ENCODE measurements at regions not wholly inside any gene's neighbourhood (a gene's known extent, or its start where the extent isn't known, plus 50 kb on each side); places are given as distances from the start of the nearest gene placed in this dataset.

- DNase-seq (ENCODE audit: low read depth in 2 of 2): no peak
These were observed 2137.1 kb upstream of the TENM3 start for GRCh38 chr4:180106122-180106521.

- DNase-seq (ENCODE audit: low read depth in 2 of 2): no peak
These were observed 2136.2 kb upstream of the TENM3 start for GRCh38 chr4:180106997-180107396.

- DNase-seq (ENCODE audit: low read depth in 2 of 2): no peak
These were observed 2126.4 kb upstream of the TENM3 start for GRCh38 chr4:180116840-180117239.

GRCh38 chr4:180120068-180120467 lies 2123.1 kb upstream of the TENM3 start:
- no peak for DNase-seq (ENCODE audit: low read depth in 2 of 2)

GRCh38 chr4:180134091-180134866 lies 2108.9 kb upstream of the TENM3 start:
- DNase-seq (ENCODE audit: low read depth in 2 of 2): no peak

GRCh38 chr4:180141734-180142133 lies 2101.5 kb upstream of the TENM3 start:
- DNase-seq (ENCODE audit: low read depth in 2 of 2): no peak

- no peak for DNase-seq (ENCODE audit: low read depth in 2 of 2)
These were observed 2094.5 kb upstream of the TENM3 start for GRCh38 chr4:180148737-180149136.

- DNase-seq (ENCODE audit: low read depth in 2 of 2): no peak
These were observed 2092.4 kb upstream of the TENM3 start for GRCh38 chr4:180150818-180151217.

GRCh38 chr4:180152831-180153230 lies 2090.4 kb upstream of the TENM3 start:
- DNase-seq (ENCODE audit: low read depth in 2 of 2): no peak

GRCh38 chr4:180153587-180153986 lies 2089.6 kb upstream of the TENM3 start:
- no peak for DNase-seq (ENCODE audit: low read depth in 2 of 2)

GRCh38 chr4:180156684-180157083 lies 2086.5 kb upstream of the TENM3 start:
- no peak for DNase-seq (ENCODE audit: low read depth in 2 of 2)

GRCh38 chr4:180160195-180160983 lies 2082.8 kb upstream of the TENM3 start:
- no peak for DNase-seq (ENCODE audit: low read depth in 2 of 2)

GRCh38 chr4:180164799-180165198 lies 2078.4 kb upstream of the TENM3 start:
- DNase-seq (ENCODE audit: low read depth in 2 of 2): no peak

- DNase-seq (ENCODE audit: low read depth in 2 of 2): no peak
These were observed 2073.8 kb upstream of the TENM3 start for GRCh38 chr4:180169394-180169793.

GRCh38 chr4:180169966-180170365 lies 2073.2 kb upstream of the TENM3 start:
- DNase-seq (ENCODE audit: low read depth in 2 of 2): no peak

- DNase-seq (ENCODE audit: low read depth in 2 of 2): no peak
These were observed 2064.1 kb upstream of the TENM3 start for GRCh38 chr4:180179146-180179545.

GRCh38 chr4:180189666-180190065 lies 2053.5 kb upstream of the TENM3 start:
- DNase-seq (ENCODE audit: low read depth in 2 of 2): no peak

- DNase-seq (ENCODE audit: low read depth in 2 of 2): no peak
These were observed 2052.8 kb upstream of the TENM3 start for GRCh38 chr4:180190382-180190781.

GRCh38 chr4:180197471-180197870 lies 2045.7 kb upstream of the TENM3 start:
- DNase-seq (ENCODE audit: low read depth in 2 of 2): no peak

- no peak for DNase-seq (ENCODE audit: low read depth in 2 of 2)
These were observed 2039.9 kb upstream of the TENM3 start for GRCh38 chr4:180203349-180203748.

- DNase-seq (ENCODE audit: low read depth in 2 of 2): no peak
These were observed 2037.9 kb upstream of the TENM3 start for GRCh38 chr4:180205276-180205675.

- no peak for DNase-seq (ENCODE audit: low read depth in 2 of 2)
These were observed 2035.3 kb upstream of the TENM3 start for GRCh38 chr4:180207921-180208320.

GRCh38 chr4:180217070-180217469 lies 2026.1 kb upstream of the TENM3 start:
- DNase-seq (ENCODE audit: low read depth in 2 of 2): no peak

Measured in stimulated activated CD8-positive, alpha-beta memory T cell treated with anti-CD3 and anti-CD28 coated beads, Interleukin-7, amount 100 ng/mL, for 1 hour (primary cell).